ENCODE measurements at regions not wholly inside any gene's neighbourhood (a gene's known extent, or its start where the extent isn't known, plus 50 kb on each side); places are given as distances from the start of the nearest gene placed in this dataset.

- ATAC-seq (no peak), FAIRE-seq (no peak), DNase-seq (ENCODE audit: low read depth in 1 of 2, low spot score in 1 of 2) (no peak)
- ChIA-PET CTCF (no interaction called here), POLR2A (no interaction called here)
- H3K4me2 ChIP-seq: no peak overlapping the region
- H3K27ac ChIP-seq: no peak overlapping the region
- no peaks in the 10 kb centered on the region for H3K9me3 ChIP-seq
- TF ChIP-seq CEBPB (IDR thresholded peaks at IDR 0.05): no peak
- TF ChIP-seq ZFP36 (IDR thresholded peaks at IDR 0.05; ENCODE audit: borderline replicate concordance, partially characterized antibody): no peak
- no peak for TF ChIP-seq ESRRA (IDR thresholded peaks at IDR 0.05; ENCODE audit: borderline replicate concordance, low read length)
- no peak for TF ChIP-seq MYC (IDR thresholded peaks at IDR 0.05; ENCODE audit: borderline replicate concordance, low read length)
- TF ChIP-seq CBX8 (IDR thresholded peaks at IDR 0.05): no peak
- no peak for TF ChIP-seq EP300 (IDR thresholded peaks at IDR 0.05)
- TF ChIP-seq HOXB13 (CRISPR knock-in tag; IDR thresholded peaks at IDR 0.05; ENCODE audit: low read depth): no peak
- TF ChIP-seq PBX3 (IDR thresholded peaks at IDR 0.05): no peak
- TF ChIP-seq BCL3 (IDR thresholded peaks at IDR 0.05): no peak
- no peak overlapping the region for H3K4me3 ChIP-seq
- no peaks in the 10 kb centered on the region for H3K4me1 ChIP-seq
- WGBS (ENCODE audit: missing lambda C conversion rate): 39% methylated on average over 2 of the region's 2 CpGs
Observed at GRCh38 chr4:137043184-137043583, 489.1 kb downstream of the PCDH18 start.

- TF ChIP-seq ELK1 (IDR thresholded peaks at IDR 0.05; ENCODE audit: low read depth, low read length): no peak
- no peak for TF ChIP-seq ESRRA (IDR thresholded peaks at IDR 0.05; ENCODE audit: borderline replicate concordance, low read length)
- no peak for TF ChIP-seq BHLHE40 (IDR thresholded peaks at IDR 0.05; ENCODE audit: low read depth, low read length)
- TF ChIP-seq TFCP2L1 (CRISPR knock-in tag; IDR thresholded peaks at IDR 0.05): no peak
- TF ChIP-seq HEYL (CRISPR knock-in tag; IDR thresholded peaks at IDR 0.05): no peak
- TF ChIP-seq FOXS1 (CRISPR knock-in tag; IDR thresholded peaks at IDR 0.05): no peak
- no peak for TF ChIP-seq CHD4 (IDR thresholded peaks at IDR 0.05; ENCODE audit: borderline replicate concordance)
- no peak for TF ChIP-seq USF2 (IDR thresholded peaks at IDR 0.05)
- TF ChIP-seq RAD21 (conservative IDR thresholded peaks at IDR 0.05 in 1 of 2, IDR thresholded peaks at IDR 0.05 in 1 of 2): no peak
- Histone ChIP-seq H3K4me2 (no peak overlapping the region), H3K27ac (no peak overlapping the region), H3K9me3 (no peaks in the 10 kb centered on the region), H3K4me1 (no peaks in the 10 kb centered on the region), H3K4me3 (no peak overlapping the region)
- FAIRE-seq (no peak), ATAC-seq (no peak), DNase-seq (ENCODE audit: low read depth in 1 of 2, low spot score in 1 of 2) (no peak)
- CTCF ChIA-PET: no interaction called here
- WGBS (ENCODE audit: missing lambda C conversion rate): 5% methylated on average over 3 of the region's 3 CpGs
- POLR2A ChIA-PET: no interaction called here
Observed at GRCh38 chr4:137039370-137039769, 492.9 kb downstream of the PCDH18 start.

GRCh38 chr4:137032222-137032621 is 500.1 kb downstream of the PCDH18 start:
- Histone ChIP-seq H3K4me1 (no peaks in the 10 kb centered on the region), H3K9me3 (no peaks in the 10 kb centered on the region), H3K4me2 (no peak overlapping the region), H3K27ac (no peak overlapping the region), H3K4me3 (no peak overlapping the region)
- ChIA-PET CTCF (no interaction called here), POLR2A (no interaction called here)
- ATAC-seq: no peak
- no peak for FAIRE-seq
- no peak for DNase-seq (ENCODE audit: low read depth in 1 of 2, low spot score in 1 of 2)
- TF ChIP-seq SREBF2 (IDR thresholded peaks at IDR 0.05) (no peak), PHF8 (IDR thresholded peaks at IDR 0.05; ENCODE audit: borderline replicate concordance, low read depth) (no peak), ZSCAN20 (CRISPR knock-in tag; IDR thresholded peaks at IDR 0.05) (no peak), FOXS1 (CRISPR knock-in tag; IDR thresholded peaks at IDR 0.05) (no peak), MYC (IDR thresholded peaks at IDR 0.05; ENCODE audit: borderline replicate concordance, low read length) (no peak), NPAS2 (CRISPR knock-in tag; IDR thresholded peaks at IDR 0.05; ENCODE audit: borderline replicate concordance) (no peak), GATA3 (IDR thresholded peaks at IDR 0.05; ENCODE audit: borderline replicate concordance) (no peak), FOSL2 (IDR thresholded peaks at IDR 0.05) (no peak), FOSL2 (CRISPR knock-in tag; IDR thresholded peaks at IDR 0.05) (no peak), HES2 (IDR thresholded peaks at IDR 0.05) (no peak), CBX8 (IDR thresholded peaks at IDR 0.05) (no peak), RARB (CRISPR knock-in tag; IDR thresholded peaks at IDR 0.05) (no peak), USF2 (IDR thresholded peaks at IDR 0.05) (no peak), RCOR1 (IDR thresholded peaks at IDR 0.05; ENCODE audit: low read depth, low read length) (no peak), MAZ (IDR thresholded peaks at IDR 0.05; ENCODE audit: borderline replicate concordance, low read depth, low read length) (no peak), MAFK (IDR thresholded peaks at IDR 0.05; ENCODE audit: partially characterized antibody) (no peak)

All from A549 (cell line).